ENCODE measurements at regions not wholly inside any gene's neighbourhood (a gene's known extent, or its start where the extent isn't known, plus 50 kb on each side); places are given as distances from the start of the nearest gene placed in this dataset.

DNA sequence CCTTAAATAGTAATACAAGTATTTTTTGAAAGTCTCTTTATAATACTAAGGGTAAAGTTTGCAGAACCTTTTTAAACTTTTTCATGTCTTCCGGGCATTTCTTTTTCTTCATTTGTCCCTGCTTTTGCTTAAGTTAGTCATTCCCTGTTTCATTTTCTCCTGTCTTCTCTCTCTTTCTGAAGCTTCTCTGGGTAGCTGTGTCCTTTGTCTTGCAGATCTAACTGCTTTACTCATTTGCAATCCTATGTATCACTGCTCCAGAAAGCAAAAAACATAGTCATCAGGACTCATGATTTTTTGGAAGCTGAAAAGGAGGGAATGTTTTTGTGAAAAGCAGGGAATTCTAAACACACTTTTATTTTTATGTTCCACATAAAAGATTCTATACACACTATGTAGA, 301.7 kb downstream of the MRPS30 start:
- TF ChIP-seq, protein P1, sequence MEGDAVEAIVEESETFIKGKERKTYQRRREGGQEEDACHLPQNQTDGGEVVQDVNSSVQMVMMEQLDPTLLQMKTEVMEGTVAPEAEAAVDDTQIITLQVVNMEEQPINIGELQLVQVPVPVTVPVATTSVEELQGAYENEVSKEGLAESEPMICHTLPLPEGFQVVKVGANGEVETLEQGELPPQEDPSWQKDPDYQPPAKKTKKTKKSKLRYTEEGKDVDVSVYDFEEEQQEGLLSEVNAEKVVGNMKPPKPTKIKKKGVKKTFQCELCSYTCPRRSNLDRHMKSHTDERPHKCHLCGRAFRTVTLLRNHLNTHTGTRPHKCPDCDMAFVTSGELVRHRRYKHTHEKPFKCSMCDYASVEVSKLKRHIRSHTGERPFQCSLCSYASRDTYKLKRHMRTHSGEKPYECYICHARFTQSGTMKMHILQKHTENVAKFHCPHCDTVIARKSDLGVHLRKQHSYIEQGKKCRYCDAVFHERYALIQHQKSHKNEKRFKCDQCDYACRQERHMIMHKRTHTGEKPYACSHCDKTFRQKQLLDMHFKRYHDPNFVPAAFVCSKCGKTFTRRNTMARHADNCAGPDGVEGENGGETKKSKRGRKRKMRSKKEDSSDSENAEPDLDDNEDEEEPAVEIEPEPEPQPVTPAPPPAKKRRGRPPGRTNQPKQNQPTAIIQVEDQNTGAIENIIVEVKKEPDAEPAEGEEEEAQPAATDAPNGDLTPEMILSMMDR (IDR thresholded peaks at IDR 0.05): no peak
- TF ChIP-seq POLR2A (IDR thresholded peaks at IDR 0.05): no peak
